Stimulated activated CD8-positive, alpha-beta memory T cell treated with anti-CD3 and anti-CD28 coated beads, Interleukin-12 subunit alpha, Interleukin-12 subunit beta, amount 100 ng/mL, for 24 hours (primary cell): ENCODE measurements at regions not wholly inside any gene's neighbourhood (a gene's known extent, or its start where the extent isn't known, plus 50 kb on each side); places are given as distances from the start of the nearest gene placed in this dataset.

Source experiments
- DNase-seq: peaks from one replicate; pipeline ENCODE4 v3.0.0-alpha.2; 2020; ENCODE audit errors: extremely low read depth

DNA sequence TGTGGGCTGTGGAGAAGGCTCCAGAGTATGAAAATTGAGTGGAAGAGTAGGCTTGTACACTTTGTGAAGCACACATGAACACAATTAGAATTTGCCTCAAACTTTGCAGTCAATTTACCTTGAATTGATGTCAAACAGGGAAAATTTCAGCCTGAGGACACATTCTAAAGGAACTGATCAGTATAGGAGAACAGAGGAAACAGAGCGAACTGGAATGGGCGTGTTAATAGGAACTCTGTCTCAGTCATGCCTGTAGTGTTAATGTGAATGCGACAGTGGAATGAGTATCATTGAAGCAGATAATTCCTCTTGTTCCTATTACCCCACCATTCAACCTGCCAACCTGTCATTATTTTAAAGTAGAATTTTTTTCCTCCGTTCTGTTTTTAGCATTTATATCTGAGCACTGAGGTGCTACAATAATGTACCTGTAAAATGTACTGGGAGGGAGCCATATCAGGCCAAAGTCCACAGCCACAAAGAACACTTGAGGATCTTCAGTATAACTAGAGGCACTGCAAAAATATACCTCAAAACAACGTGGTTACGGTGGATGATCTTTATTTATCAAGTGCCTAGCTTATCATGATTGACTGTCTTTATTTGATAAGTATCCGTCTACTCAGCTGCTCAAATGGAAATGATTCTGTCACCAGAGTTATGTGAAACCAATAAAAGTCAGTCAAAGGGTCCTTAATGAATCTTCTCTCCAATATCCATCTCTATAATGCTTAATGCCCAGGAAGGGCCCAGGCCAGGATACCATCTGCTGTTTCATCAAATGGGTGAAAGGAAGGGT is 125.3 kb upstream of the STMND1 start:
- no peak for DNase-seq

DNA sequence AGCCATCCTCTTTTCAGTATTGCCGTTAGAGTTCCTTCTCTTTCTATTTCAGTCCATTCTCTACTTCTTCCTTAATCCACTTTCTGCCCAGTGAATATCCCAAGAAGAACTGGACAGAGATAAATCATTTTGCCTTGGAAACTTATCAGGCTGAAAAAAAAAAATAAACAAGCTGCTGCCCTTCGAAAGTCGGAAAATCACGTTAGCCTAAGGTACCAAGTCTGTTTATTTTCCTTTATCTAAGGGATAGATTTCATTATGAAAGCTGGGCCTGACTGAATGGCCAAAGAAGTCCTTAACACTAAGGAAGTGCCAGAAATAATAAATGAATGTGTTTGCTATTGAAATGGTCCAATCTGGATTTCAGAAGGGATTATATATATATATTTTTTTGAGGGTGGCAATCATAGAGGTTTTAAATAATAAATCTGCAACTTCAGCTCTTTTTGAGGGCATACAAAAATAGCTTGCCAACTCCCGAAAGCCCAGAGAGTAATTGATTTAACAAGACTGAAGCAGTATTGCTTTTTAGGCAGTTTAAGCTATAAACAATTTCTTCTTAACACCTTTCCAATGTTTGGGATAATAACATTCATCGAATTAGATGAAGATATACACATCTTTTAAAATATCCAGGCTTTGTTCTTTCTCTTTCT is 127.0 kb upstream of the STMND1 start:
- DNase-seq: no peak

DNA sequence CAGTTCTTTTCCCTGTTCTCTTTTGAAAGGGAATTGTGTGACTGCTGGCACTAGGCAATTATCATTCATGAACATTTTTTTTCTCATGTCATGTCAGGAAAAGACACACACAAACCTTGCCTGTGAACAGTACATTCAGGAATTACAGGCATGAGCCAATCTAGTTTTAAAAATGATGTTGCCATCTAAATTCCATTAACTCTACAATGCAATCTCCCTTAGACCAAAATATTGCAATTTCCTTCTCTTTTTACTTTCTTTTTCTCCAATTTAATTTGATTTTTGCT is 127.5 kb upstream of the STMND1 start:
- DNase-seq: no peak

DNA sequence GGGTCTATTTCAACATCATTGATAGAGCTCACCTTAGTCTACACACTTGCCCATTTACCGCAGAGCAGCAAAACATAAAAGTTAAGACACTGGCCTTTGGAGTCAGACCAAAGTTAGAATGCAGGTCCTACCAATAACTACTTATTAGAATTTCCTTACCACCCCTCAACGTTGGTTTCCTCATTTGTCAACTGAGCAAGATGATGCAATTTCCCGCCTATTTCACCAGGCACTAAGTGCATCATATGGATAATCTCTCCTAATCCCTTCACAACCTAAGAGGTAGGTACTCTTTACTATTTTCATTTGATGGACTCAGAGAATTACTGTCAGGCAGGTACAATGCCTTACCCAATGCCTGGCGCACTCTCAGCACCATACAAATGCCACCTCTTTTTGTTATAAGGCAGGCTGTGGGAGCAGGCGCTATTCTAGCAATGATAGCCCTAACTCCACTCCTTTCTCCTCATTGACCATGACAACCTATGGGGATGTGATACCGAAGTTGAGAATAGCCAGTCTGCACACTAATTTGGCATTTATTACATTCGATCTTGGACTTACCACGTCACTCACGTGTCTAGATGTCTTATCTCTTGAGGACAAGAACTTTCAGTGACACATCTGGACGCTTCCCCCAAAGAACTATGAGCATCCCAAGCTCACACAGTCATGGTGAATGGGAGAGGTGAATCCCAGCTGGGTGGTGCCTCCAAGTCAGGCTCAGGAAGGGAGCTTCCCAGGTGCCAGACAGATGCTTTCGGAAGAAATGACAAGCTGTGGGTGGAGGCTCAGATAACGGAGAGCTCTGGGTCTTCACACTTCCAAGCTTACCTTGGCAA is 128.1 kb upstream of the STMND1 start:
- DNase-seq: no peak

DNA sequence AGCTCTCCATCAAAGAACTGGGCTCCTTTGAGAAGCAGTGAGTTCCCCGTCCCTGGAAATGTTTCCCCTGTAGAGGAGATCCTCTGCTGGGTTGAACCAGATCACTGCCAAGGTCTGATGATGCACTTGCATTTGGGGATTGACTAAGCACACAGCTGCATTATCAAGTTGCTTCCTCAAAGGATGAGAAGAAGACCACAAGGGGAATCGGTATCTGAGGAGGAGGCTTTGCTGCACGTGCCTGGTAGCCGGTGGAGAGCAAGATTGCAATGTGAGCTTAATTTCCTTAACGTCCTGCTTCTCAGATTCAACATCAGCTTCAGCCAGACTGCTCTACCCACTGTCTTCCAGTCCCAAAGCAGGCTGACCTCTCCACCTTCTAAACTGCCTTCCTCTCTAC is 128.8 kb upstream of the STMND1 start:
- no peak for DNase-seq

DNA sequence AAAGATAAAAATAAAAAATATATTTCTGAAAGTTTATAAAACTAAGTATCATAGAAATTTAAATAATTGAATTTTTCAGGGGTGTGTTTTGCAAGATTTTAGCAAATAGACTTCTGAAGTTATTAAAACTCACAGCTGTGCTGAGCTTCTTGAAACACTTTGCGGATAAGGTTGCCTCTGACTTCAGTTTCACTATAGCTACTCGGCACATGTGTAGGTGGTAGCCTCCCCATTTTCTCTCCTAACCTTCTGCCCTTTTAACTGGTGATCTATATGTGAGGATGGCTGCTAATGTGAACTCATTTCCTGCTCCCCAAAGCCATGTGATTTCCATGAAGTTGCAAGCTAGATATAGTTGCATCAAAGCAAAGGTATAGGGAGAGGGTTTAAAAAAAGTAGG is 129.3 kb upstream of the STMND1 start:
- no peak for DNase-seq

DNA sequence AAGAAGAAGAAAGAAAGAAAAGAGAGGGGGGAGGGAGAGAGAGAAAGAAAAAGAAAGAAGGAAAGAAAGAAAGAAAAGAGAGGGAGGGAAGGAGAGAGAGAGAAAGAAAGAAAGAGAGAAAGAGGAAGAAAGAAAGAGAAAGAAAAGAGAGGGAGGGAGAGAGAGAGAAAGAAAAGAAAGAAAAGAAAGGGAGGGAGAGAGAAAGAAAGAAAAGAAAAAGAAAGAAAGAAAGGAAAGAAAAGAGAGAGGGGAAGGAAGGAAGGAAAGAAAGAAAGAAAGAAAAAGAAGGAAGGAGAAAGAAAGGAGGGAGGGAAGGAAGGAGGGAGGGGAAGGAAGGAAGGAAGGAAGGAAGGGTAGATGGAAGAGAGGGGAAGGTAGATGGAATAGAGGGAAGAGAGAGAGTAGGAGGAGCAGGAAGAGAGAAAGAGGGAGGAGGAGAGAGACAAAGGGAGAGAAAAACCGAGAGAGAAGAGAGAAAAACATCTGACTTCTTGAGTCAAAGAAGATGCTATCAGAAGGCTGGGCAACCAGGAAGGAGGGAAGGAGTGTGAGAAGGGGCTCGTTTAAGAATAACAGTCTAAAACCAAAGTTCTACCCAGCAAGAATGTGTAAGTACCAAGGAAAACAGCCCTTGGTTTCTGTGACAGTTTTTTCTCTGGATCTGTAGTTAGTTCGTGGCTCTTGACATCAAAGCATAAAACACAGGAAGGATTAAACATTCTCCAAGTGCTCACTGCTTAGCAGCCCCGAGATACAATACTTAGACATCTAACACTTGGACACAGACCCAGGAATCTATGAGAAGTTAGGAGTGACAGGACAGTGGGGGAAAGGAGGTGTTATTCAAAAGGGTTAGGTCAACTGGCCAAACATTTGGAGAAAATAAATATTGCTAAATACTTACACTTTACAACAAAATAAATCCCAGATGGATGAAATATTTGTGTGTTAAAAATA is 131.9 kb upstream of the STMND1 start:
- no peak for DNase-seq

DNA sequence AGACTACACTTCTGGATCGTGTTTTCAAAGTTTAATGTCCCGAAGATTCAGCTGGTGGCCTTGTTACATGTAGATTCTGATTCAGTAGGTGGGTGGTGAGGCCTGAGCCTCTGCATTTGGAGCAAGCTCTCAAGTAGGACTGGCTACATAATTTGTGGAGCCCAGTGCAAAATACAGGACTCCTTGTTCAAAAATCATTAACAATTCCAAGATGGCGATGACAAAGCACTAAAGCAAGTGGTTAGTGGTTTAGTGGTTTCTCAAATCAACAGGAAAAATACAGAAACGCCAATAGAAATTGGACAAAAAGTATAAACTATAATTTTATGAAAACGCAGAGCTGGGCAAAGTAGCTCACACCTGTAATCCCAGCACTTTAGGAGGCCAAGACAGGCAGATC is 133.7 kb upstream of the STMND1 start:
- no peak for DNase-seq

DNA sequence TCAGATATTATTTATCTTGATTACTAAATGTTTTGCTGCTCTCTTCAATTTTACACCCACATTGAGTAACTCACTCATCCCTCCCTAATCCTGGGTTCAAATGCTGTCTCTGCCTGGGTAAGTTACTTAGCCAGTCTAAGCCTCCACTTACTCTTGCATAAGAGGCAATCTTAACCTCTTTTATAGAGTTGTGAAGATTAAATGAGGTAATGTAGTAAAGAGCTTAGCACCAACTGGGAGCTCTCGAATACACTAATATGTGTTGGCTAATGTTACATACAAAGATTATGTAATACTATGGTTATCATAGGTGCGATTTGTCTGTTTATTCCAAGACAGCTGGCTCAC is 134.4 kb upstream of the STMND1 start:
- DNase-seq: no peak

DNA sequence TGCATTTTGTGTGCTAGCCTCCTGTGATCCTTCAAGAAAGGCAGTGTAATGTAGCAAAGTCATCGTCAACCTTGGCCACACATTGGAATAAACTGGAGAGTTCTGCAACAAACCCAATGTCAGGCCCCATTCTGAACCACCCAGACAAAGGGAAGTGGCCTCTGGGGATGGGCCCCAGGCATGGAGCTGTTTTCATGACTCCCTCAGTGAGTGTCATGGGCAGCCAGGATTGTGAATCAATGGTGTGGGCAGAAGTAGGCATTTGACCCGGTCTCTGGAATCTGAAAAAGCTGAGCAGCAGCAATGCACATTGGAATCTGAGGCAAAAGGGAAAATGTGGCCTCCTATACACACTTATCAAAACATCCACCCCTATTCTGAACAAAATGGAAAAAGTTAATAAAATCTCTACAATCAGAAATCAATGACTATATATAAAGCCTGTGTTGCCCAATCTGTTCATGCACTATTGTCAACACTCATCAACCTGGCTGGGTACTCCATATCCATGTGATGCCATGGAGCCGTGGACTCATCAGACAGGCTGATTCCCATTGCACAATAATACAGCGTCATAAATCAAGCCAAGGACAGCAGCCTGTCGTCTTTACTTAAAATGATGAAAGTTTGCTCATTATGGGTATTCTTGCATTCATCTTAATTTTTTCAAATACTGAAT is 134.9 kb upstream of the STMND1 start:
- no peak for DNase-seq

DNA sequence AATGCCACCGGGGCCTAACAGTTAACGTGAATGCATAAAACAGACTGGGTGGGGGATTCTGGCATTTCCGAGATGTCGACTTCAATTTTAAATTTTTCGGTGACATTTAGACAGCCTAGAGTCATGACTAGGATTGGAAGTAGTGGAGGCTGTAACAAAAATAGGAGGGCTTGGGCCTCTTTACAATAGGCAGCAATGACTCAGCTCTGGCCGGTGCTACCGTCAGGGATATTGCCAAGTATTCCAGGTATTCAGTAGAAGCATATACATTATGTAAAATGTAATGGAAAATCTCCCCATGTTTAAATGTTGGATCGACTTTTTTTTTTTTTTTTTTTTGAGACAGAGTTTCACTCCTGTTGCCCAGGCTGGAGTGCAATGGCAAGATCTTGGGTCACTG is 136.2 kb upstream of the STMND1 start:
- no peak for DNase-seq

DNA sequence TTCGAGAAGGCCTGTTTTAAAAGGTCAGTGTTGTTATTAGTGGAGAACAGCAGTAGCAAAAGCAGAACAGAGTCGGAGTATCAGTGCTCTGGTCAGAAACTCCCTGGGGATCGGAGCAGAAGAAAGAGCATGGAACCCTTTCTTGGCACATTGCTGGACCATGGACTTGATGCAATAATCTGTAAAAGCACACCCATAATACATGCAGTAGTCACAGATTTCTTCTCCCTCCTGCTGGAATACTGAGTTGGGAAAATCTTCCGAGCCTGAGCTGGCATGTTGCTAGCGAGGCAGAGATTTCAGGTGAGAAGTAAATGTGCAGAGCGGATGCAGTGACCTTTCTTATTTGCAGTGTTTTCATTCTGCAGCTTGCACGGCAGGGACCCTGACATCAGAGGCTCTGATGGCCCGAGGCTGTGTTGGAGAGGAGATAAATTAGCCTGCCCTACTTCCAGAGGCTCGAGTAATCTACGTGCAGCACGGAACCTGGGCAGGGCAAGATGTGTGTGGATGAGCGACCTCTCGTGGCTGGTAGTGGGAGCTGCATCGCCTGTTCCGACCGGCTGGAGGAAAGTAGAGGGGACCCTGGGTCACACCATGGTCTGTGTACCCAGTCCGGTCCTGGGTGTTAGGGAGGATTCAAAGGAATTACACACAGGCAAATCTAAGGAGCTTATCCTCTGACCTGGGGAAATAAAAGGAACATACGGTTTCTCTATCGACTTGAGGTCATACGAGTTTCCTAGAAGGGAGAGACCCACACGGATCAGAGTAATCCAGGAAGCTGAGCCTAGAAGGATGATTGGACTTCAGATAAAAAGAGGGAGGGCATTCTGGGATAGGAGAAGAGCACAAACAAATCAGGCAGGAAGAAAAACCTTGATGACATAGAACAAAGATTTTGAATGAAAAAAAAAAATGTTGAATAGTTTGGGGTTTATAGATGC is 137.0 kb upstream of the STMND1 start:
- peak; percentile 20 for DNase-seq

DNA sequence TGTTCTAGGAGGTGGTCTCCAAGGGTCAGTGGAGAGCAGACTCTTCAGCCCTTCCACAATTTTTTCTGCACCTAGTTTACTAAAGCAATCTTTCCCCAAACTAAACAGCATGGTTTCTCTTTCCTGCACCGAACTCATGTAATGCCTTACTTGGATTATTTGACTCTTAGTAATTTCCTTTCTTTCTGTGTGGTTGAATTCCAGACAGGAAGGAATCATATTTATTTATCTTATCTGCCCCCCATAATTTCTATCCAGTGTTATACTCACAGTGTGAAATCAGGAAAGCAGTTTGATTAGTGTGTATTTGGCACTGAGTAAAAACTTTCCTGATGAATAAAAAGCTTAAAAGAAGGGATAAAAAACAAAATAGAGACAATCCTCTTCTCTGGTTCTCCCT is 140.3 kb upstream of the STMND1 start:
- DNase-seq: no peak

DNA sequence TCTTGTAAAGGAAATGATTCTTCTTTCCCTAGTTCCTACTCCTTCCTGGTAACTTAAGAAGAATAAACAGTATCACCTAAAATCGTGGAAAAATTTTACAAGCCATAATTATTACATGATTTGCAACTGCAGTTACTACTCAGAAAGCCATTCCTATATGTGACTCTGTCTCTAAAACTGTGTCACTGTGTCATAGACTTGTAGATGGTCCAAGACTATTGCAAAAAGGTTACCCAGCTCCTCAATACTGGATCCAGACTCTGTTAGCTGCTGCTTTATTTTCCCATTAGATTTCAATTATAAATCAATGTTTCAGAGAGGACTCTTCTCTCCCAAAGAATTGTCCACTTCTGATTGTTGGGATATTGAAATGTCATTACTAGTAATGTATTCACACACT is 142.1 kb upstream of the STMND1 start:
- DNase-seq: no peak

DNA sequence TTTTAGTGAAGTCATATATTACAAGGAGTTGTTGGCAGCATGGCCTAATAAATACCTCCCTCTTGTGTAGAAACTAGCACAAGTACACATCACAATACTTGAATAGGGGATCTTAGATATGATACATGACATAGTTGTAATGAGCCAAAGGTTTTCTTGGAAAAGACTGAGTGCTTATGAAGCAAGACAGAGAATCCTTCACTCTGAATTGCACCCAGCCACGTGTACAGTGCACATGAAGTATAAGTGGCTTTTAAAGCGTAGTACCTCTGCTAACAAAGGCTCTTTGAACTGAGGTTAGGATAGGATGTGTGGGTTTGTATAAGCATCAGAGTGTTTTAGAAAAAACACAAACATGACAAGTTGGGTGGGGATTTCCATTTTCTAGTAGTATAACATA is 145.5 kb upstream of the STMND1 start:
- no peak for DNase-seq

DNA sequence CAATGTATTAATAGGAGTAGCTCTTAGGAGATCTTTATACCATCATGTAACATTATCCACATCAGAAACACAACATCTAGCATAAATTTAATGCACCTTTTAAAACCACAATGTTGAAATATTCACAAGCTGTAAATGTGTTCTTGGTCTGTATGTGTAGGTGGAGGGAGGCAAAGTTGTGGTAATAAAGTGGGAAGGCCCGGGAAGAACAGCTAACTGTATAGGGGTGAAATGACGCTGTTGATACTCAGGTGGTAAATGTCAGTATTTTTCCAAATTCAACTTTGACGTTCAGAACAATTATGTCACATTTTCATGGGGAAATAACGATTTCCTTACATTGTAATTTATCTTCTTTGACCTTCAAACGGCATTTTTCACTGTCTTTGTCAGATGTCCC is 146.0 kb upstream of the STMND1 start:
- DNase-seq: no peak

DNA sequence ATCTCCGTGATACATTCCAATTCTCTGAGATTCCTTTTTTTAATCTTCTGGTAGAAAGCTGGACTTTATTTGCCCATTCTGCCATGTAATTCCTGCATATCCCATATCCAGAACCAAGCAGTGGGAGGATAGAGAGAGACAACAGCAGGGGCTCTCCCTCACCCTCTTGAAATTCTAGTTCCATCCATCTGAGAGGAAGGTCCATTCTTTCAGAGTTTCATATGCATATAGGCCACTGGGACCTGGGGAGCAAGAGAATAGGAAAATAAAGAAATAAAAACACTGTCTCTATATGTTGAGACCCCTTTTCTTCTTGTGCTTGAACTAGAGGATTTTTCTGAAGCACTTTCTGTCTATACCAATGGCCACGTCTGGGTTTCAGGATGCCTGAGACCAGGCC is 147.9 kb upstream of the STMND1 start:
- no peak for DNase-seq

DNA sequence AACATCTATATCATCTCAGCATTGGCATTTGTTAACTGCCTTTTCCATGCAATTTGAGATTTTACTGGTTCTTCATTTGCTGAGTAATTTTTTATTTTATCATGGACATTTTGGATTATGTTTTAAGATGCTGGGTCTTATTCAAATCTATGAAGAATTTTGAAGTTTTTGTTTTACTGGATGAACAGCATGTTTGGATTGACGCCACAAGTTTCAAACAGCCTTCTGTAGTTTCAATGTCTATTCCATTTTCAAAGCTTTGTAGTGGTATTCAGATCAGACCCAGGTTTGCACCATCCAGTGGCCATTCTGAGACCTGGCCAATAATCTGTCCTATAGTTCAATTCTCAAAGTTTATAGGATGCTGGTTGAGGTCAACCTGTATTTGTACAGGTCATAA is 148.4 kb upstream of the STMND1 start:
- no peak for DNase-seq

DNA sequence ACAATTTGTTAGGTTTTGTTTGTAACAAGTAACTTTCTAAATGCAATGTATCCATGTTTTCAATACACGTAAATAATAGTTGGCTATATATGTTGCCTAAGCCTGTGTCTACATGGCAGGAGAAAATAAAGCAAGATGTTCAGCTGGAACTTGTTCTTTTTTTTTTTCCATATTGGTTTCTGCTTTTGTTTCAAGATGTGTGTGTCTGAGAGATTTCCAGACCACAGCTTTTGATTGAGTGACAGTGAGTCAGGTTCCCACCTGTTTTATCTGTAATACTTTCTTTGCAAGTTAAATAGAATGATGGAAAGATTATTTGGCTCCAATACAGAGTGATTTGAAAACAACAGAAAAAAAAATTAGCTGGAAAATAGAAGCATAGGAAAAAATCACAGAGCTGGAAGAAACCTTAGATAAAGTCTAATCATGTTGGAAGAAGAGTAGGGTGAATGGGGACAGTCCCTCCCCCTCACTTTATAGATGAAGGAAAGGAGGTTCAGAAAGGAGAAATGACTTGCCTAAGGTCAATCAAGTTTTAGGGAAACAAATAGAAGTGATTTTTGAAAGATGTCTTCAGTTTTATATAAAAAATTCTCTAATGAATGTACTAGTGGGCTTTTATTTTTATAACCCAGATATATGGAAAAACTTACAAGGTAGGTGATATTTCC is 150.9 kb upstream of the STMND1 start:
- no peak for DNase-seq

DNA sequence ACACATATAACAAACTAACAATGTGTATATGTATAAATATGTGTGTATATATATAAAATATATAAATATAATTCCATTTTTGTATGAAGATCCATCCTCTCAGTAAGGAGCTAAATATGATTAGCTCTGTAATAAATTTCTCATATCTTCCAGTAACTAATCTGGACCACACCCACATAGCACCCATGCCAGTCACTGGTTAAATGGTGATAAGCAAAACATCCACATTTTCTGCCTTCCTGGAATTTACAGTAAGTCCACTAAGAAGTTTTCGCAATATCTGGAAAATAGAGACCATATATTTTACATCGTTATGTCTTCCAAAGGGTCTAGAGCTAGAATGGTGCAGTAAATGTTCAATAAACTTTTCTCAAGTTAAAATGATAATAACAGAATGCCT is 151.5 kb upstream of the STMND1 start:
- no peak for DNase-seq
